GM12875 (cell line): ENCODE measurements at regions not wholly inside any gene's neighbourhood (a gene's known extent, or its start where the extent isn't known, plus 50 kb on each side); places are given as distances from the start of the nearest gene placed in this dataset.

ENCODE experiments used
- H3K4me3 ChIP-seq: one replicate; pipeline ENCODE4 v1.5.1; 2011; ENCODE audit warnings: low read depth, low read length, control low read depth
- TF ChIP-seq, protein P1 (sequence below): IDR thresholded peaks from 2 replicates; pipeline ENCODE4 v1.5.1; 2011; ENCODE audit warnings: low read depth, mild to moderate bottlenecking, control low read depth, inconsistent platforms, low read length, moderate library complexity, borderline replicate concordance; ENCODE audit not compliant: insufficient read depth

DNA sequence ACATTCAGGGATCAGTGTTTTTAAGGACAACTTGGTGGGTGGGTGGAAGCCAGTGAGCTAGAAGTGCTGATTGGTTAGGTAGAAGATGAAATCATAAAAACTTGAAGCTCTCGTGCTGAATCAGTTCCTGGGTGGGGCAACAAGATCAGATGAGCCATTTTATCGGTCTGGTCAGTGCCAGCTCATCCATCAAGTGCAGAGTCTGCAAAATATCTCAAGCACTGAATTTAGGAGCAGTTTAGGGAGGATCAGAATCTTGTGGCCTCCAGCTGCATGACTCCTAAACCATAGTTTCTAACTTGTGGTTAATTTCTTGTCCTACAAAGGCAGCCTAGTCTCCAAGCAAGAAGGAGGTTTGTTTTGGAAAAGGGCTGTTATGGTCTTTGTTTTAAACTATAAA lies 166.4 kb downstream of the FAM170A start:
- TF ChIP-seq, protein P1, sequence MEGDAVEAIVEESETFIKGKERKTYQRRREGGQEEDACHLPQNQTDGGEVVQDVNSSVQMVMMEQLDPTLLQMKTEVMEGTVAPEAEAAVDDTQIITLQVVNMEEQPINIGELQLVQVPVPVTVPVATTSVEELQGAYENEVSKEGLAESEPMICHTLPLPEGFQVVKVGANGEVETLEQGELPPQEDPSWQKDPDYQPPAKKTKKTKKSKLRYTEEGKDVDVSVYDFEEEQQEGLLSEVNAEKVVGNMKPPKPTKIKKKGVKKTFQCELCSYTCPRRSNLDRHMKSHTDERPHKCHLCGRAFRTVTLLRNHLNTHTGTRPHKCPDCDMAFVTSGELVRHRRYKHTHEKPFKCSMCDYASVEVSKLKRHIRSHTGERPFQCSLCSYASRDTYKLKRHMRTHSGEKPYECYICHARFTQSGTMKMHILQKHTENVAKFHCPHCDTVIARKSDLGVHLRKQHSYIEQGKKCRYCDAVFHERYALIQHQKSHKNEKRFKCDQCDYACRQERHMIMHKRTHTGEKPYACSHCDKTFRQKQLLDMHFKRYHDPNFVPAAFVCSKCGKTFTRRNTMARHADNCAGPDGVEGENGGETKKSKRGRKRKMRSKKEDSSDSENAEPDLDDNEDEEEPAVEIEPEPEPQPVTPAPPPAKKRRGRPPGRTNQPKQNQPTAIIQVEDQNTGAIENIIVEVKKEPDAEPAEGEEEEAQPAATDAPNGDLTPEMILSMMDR, result no peak
- H3K4me3 ChIP-seq, result no peak overlapping the region

DNA sequence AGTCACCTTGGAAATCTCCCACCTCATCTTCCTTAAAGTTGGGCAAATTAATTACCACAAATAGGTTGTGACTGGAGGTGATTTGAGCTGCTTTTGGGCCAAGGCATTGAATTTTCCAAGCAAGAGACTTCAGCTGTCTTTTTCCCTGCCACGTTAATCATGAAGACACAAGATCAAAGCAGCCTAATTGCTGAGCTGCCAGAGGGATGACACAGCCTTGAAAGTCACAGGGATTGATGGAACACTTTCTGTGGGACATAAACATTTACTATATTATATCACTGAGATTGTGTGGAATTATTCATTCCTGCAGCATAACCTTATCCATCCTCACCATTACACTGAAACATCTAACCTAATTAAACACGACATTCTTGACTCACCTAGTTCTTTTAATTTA lies 172.2 kb downstream of the FAM170A start:
- no peak overlapping the region for H3K4me3 ChIP-seq
- TF ChIP-seq, protein P1, result no peak

DNA sequence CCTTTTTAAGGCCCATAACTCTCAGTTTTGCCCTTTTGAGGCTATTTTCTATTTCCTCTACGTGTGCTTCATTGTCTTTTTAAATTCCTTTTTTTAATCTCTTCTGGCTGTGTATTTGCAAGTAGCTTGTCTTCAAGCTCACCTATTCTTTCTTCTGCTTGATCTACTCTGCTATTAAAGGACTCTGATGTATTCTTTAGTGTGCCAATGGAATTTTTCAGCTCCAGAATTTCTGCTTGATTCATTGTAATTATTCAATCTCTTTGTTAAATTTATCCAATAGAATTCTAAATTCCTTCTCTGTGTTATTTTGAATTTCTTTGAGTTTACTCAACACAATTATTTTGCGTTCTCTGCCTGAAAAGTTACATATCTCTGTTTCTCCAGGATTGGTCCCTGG lies 178.7 kb downstream of the FAM170A start:
- H3K4me3 ChIP-seq, result no peak overlapping the region
- TF ChIP-seq, protein P1, result no peak

DNA sequence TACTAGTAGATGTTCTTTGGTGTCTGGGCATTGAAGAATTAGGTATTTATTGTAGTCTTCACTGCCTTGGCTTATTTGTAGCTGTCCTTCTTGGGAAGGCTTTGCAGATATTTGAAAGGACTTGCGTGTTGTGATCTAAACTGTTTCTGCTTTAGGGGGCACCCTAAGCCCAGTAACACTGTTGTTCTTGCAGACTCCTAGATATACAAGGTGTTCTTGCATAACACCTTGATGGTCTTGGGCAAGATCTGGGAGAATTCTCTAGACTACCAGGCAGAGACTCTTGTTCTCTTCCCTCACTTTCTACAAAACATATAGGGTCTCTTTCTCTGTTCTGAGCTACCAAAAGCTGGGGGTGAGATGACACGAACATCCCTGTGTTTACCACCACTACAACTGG lies 179.1 kb downstream of the FAM170A start:
- H3K4me3 ChIP-seq, result no peak overlapping the region
- TF ChIP-seq, protein P1, result no peak

DNA sequence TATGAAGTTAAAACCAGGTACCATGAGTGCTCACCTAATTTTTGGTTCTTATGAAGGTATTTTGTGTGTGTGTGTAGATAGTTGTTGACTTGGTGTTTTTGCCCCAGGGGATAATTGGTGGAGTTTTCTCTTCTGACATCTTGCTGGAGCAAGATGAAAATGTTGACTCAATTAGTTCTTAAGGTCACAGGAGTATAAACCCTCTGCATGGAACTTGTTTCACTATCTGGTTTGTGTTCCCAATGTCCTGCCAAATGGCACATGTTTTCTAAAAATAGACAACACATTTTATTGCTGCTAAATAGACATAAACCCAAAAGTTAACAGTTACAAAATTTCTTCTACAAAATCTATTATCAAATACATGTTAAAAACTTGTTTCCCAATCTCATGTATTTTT lies 180.9 kb downstream of the FAM170A start:
- H3K4me3 ChIP-seq, result no peak overlapping the region
- TF ChIP-seq, protein P1, result no peak

DNA sequence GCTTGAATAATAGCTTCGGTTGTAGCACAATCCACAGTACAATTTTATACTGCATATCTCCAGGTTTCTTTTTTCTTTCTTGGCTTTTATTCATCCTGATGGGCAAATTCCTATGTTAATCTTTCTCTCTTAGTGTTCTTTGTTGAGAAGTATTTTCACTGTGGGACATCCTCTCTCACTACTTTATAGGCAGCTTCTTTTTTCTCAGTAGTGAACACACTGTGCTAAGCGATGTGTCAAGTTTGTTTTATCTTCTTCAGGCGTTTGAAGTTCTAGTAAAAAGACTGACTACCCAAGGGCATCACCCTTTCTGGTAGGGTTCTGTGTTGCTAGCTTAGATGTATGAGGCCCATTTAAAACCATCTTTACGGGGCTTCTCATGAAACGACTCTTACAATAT lies 182.1 kb downstream of the FAM170A start:
- TF ChIP-seq, protein P1, result no peak

DNA sequence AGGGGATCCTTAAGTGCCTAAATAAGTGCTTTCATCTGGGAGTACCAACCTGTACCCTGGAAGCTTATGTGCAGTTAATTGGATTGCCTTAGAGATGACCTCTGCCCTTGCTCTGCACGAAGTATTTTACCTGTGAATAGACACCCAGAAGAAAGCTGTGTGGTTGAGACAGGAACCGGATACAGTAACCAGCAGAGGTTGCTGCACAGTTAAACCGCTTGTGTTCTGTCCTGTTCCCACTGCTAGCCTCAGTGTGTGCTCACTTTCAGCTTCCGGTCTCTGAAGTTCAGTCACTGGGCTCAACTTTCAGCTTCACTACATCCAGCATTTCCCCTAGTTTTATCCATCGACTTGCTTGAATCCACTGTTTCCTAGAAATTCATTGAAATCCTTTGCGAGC lies 185.3 kb downstream of the FAM170A start:
- H3K4me3 ChIP-seq, result no peak overlapping the region
- TF ChIP-seq, protein P1, result no peak

More for the DNA sequence above, 182.1 kb downstream of the FAM170A start:
- H3K4me3 ChIP-seq, result no peak overlapping the region
